Nucleus accumbens (tissue), 56 donors: ENCODE measurements at regions not wholly inside any gene's neighbourhood (a gene's known extent, or its start where the extent isn't known, plus 50 kb on each side); places are given as distances from the start of the nearest gene placed in this dataset.

Source experiments
- DNase-seq, 56 donors: peaks; one replicate each; lab custom pipeline; 2025; lab: John Stamatoyannopoulos, UW

DNA sequence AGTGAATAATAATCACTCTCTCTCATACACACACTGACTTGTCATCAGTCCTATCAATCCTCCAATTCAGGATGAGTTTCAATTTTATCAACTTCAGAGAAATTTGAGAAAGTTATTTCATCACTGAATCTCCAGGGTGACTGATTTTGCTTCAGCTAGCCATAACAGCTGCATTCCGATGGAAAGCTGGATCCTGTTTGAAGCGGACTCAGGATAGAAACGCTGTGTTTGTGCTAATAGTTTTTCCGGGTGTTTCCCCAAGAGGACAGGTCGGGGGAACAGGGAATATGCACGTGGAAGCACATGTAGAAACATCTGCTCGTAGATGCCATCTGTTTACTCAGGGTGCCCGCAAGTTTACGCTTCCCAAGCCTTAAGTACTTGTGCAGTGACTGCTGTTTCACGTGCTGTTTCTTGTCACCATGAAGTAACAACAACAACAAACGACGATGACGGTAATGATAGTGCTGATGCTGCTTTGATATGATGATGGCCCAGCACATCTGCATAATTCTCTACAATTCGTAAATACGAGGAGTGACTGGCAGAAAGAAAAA, 263.7 kb upstream of the DAPK1 start:
- no peak for DNase-seq

DNA sequence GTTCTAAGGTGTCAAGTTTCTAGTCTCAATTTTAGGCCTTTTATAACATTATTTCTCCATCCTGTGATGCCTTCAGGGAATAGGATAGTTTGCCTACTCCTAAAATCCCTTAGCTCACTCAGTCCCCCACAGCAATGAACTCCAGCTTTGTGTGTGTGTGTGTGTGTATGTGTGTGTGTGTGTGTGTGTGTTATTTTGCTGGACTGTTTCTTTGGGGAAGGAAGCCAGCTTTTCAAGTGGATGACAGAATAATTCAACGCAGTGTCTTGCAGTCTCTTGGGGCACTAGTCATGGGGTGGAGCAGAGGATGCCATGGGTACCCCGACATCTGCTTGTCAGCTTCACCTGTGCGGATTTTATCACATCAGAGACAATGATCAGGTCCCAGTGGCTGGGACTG, 262.8 kb upstream of the DAPK1 start:
- no peak for DNase-seq

DNA sequence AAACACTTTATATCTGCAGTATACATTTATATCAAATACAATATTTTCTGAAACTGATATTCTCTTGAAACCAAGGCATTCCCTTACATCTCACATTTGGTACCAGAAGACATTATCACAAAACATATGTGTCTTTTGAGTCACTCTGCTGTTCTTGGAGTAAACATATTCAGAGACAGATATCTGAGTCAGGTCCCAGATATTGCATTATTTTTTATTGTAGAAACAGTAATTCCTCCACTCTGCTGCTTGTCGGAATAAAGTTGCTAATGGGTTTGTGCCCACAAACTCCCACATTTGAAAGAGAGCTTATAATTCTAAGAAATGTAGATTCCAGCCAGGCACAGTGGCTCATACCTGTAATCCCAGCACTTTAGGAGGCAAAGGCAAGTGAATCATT, 261.1 kb upstream of the DAPK1 start:
- DNase-seq: no peak

DNA sequence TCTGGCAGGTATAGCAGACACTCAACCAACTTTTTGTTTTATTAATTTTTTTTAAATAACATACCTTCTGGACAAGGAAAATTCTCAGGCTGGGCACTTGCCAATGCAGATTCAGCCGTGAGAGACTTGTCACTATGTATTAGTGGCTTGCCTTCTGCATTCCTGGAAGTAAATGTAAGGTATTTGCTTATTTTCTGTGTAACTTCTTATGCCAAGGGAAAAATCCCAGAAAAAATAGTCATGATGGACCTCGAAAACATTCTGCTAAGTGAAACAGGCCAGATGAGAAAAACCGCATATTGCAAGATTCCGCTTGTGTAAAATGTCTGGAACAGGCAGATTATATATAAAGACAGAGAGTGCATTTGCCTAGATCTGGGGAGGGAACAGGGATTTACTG, 260.3 kb upstream of the DAPK1 start:
- no peak for DNase-seq

DNA sequence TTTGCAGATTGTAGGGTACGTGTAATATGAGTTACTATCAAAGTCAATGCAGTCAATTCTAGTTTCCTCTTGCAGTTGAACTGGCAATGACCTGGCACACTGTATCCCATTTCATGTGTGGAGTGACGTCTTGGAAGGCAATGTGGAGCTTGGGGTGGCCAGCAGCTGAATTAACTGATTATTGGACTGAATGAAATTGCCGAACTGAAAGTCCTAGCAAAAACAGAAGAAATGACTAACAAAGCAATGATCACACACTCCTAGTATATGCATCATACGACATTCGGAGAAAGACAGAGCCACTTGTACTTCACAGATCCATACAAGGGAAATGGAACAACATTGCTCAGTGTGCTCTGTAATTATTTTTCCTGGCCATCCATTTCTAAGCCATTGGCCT, 259.1 kb upstream of the DAPK1 start:
- peak in 2 of 56 donors; percentile 2 to 5 for DNase-seq

DNA sequence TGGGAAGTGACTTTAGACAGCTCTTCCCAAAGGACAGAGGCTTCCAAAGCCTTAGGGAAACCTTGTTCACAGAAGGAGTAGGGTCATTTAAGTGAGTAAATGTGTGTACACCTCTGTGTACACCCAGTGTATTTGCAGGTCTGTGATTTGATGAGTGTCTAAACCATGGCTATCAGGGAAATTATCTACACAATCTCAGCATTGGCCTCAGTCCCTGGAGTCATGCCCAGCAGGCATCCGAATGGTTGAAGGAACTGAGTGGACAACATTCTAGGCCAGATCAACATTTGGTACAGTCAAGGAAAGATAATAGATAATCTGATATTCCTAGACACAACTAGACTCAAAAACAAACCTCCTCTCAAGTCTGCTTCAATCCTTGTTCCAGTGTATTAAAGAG, 258.4 kb upstream of the DAPK1 start:
- DNase-seq: no peak

DNA sequence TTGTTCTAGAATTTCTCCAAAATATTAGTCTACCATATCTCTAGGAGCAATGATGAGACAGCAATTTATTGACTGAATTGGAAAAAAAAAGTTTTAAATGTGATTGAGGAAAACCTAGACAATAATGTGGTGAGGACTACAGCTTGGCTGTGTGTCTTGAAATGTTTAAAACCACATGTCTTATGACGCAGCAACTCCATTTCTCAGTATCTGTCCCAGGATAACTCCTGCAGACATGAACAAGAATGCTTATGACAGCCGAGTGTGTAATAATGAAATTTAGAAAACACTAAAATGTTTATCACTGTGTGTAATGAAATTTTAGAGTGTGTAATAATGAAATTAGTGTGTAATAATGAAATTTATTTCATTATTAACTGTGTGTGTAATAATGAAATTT, 254.1 kb upstream of the DAPK1 start:
- no peak for DNase-seq

DNA sequence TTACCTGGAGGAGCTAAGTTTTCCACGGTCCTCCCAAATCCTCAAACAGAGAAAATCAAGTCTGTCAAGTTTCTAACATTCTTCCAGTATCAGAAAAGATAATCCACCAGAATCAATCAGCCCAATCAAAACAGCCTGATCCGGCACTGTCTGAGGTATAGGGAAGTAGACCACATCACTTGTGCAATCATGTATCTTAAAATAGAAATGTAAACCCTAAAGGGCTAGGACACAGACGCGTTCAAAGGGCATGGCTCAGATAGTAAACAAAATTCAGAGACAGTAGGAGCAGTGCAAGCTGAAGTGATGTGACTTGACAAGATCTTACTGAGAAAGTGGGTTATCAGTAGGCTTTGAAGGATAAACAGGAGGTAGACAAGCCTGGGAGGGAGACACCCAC, 252.4 kb upstream of the DAPK1 start:
- DNase-seq: no peak

DNA sequence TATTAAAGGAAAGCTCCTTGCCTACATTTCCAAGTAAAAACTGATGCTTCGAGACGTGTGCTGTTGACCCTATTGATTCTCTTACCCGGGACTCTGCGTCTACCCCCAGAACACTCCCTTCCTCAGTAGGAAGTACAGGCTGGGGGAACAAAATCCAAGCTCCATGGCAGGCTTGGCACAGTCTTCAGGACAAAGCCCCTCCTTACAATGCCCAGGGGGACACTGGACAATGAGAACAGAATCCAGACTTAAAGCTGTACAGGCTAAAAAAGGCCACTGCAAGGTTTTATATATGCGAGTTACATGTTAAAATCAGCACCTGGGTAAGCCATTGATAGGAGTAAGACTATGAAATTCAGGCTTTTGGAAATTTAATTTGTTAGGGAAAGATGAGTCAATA, 250.6 kb upstream of the DAPK1 start:
- DNase-seq: no peak

DNA sequence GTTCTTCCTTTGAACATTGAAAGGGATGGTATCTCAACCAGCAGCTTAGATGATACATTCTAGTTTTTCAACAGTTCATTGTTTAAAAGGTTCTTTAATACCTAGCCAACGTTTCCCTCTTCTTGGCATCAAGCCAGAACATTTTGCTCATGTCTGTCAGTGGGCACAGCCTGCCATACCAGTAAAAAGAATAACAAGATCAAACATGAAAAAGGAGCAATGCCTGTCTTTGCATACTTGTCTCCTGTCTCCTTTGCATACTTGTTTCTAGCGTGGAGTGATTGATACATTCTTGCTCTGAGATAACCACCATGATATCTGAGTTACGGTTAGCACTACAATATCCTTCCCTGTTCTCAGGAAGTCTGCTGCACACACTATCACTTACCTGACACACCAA, 248.6 kb upstream of the DAPK1 start:
- no peak for DNase-seq

DNA sequence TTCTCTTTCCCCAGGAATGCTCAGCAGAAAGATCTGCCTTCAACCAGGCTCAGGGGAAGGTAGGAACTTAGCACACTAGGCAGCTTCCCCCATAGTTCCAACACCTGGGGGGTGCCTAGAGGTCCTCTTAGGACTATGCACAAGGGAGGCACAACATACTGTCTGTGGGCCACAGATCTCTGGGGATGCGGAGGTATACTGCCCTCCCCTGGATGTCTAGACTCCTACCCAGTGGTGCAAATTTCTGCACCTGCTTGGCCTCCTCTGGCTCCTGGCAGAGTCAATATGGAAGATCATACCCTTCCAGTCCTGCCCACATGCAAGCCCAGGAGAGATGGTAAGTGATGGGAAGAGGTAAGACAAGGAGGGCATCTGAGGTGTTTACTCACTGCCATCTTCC, 247.5 kb upstream of the DAPK1 start:
- DNase-seq: no peak

DNA sequence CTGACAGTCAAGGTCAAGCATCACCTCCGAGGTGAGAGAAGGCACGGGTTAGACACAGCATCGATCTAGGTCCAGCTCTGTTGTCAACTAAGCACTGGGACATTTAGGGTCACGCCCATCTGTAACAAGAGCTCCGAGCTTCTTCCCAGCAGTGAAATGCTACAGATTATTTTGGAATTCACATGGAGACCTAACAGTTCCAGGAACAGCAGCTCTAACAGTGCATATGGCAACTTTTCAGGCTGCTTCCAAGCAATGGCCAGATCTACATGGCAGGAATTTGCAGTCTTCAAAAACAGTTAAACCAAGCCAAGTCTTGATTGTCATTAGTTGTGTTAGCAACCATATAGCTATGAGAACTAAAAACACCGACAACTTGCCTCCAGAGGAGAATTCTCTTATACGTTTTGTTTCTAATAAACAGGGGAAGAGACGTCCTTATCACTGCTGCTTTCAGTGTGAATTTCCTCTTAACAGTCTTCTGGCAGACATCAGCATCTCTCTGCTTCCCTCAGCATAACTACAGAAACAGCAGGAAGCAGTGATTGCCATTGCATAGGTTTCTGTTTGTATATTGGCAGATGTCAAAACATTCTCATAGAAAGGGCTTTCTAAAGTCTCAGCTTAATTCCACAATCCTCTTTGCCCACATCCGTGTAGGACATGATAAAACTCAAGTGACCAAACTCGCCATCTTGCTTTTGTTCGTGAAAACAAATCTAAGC, 242.1 kb upstream of the DAPK1 start:
- DNase-seq: no peak

DNA sequence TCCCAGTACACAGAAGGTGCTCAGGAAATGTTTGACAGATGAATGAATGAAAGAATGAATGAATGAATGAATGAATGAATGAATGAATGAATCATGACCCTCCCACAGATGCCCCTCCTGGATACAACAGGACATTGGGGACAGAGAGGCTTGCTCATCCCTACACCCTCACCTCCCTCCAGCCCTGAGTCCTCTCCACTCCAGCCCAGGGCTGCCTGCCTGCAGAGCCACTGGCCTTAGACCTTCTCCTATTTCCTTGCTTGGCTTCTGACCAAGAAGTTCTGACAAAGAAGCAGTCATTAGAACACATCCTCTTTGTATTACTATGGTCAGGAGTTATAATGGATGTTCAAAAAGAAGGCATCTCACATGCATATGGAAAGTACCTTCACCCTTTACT, 240.7 kb upstream of the DAPK1 start:
- DNase-seq: no peak

DNA sequence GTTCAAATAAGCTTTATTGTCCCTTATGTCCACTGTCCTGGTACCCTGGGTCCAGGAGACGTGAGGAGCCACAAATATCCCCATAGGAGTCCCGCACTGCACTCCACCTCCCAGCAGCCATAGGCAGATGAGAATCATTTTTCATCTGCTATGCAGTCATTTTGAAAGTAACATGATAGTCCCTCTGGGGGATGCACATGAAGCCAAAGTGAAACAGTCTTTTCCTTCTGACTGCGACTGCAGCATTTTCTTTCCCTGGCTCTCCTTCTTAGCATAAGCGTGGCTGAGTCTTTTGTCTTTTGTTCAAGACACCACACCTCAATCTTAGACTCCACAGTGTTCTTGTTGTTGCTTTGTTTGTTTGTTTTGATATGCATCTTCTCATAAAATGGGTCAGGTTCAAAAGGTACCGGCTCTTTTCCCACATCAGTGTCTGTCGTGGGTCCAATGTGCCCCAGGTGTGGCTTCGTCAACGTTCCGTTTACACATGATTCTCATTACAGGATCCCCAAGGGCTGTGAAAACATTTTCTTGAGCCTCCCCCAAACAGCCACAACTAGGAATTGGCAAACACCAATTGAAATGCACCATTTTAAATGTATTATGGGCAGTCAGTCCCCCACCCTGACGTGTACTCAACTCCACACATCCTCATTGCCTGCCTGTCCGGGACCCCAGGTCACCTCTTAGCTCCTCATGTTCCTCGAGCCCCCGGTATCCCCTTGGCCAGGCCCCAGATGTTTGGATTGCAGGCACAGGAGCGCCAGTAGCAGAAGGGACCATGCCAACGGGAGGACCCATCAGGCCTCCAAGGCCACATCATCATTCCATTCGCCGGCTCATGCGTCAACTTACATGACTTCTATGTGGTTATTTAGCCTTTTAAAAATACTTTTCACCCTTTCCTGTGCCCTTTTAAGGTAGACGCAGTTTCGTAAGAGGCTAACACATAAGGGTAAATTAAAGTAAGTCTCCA, 237.8 kb upstream of the DAPK1 start:
- DNase-seq: no peak

DNA sequence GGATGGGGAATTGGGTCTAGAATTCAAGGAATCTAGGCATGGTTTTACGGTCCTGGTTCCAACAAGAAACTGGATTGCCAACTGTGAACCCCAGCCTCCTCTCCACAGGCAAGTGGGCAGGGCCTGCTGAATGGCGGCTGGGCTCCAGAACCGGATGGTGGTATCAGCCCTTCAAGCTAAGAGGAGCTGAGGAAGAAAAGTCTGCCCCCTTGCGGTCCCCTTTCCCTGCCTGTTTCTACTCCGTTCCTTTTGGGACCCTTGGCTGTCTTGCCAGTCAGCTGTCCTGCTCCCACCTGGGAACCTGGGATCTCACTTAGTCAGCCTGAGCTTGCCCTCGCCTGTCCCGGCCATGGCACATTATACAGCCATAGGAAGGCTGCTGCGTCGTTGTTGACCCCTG, 234.4 kb upstream of the DAPK1 start:
- no peak for DNase-seq

DNA sequence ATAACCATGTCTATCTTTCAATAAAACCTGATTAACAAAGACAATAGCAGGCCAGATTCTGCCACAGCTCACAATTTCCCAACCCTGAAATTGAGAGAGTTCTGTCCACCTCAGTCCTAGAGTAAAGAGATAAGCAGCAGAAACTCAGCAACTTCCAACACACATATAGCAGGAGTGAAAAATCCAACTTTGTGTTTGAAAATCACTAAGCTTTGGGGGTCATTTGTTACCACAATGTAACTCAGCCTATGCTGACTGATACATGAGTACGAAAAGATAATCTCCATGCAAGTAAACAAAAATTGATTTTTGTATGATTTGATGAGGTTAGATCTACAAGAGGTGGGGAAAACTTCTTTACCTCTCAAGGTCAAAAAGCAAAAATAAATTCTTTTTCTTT, 231.0 kb upstream of the DAPK1 start:
- no peak for DNase-seq

DNA sequence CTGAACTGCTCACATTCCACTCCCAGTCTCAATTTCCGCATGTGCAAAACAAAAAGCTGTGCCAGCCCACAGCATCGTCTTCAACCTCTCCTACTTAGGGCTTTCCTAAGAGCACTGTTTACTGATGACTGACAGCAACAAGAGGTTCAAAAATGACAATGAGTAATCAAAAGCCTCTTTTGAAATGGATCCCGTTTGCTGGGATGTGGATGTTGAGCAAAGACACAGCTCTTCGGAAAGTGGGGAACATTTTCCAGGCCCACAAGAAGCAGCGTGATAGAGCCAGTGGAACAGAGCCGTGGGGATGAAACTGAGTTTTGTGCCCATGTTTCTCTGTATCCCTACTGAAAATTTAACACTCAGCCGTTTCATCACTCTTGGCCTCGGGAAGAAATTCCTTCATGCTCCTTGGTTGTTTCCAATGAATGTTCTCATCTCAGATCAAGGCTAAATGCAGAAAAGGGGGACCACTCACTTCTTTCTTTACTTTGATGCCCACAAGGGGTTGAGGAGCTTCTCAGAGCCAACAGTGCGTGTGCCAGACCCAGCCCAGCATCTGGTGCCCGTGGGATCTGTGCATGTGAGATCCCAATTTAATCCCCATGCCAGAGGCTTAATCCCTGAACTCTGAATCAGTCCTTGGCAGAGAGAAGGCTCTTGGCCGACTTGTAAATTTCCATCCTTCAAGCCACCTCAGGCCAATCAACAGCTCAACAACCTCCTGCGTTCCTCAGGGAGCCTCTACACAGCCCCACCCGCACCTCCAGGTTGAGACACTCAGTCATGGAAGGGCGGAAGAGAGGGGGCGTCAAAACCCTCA, 230.2 kb upstream of the DAPK1 start:
- no peak for DNase-seq

DNA sequence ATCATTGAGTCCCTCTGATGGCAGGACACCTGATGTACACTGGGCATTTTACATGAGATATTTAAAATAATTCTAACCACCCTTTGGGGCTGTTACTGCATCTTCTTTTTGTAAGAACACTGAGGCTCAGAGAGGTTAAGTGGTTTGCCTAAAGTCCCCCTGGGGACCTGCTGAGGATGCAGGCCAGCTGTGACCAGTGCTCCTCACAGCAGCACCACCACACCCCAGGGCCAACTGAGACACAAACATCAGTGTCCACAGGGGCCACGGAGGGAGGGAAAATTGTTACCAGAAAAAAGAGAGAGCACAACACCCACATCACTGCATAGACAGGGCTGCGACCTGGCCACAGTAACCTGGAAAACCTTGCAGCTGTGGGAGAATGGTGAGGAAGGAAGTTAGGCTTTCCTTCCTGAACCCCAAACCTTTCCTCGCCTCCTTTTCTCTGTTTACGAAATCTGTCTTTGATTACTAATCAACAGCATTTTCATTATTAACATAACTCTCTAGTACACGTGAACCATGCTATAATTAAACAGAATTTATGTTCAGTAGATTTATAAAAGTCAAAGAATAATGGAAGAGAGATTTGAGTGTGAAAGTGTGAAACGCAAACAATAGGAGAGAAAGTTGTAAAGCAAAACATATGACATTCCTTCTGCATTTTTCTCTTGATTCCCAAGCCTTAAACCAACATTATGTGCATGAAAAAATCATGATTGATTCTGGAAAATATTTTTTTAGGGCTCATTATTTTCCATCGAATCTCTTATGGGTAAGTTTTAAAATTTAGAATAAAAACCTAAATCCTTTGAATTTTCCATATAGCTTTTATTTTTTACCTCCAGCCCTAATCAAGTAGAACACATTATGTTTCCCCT, 228.1 kb upstream of the DAPK1 start:
- no peak for DNase-seq

DNA sequence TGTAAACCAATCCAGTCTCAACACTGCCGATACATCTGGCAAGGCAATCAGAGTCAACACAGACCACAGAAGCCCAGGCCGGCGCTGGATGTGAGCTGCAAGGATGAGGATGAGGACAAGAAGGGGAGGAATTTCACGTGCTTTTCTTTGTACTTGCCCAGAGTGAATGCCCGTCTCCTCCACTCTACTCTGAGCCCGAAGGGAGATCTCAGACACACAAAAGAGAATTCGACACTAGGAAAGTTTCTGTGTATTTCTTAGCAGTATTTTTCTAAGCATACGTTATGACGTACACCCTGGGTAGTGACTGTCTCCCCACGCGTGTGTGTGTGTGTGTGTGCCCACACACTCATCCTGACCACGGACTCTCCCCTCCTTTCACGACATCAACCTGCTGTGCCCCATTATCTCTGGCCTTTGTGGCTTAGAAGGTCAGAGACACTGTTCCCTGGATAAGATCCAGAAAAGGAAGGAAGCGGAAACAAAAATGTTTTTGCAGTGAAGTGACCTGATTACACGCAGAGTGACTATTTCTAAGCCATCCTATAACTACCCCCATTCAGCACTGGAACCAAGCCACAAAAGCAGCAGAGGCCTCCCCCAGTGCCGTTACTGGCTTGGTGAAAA, 227.3 kb upstream of the DAPK1 start:
- no peak for DNase-seq
